IPS DF 4.7 (cell line): ENCODE measurements at regions not wholly inside any gene's neighbourhood (a gene's known extent, or its start where the extent isn't known, plus 50 kb on each side); places are given as distances from the start of the nearest gene placed in this dataset.
A peak's percentile ranks its signal among the peaks of the same experiment; 100 is the strongest.

Experiments
- DNase-seq: peaks from one replicate; pipeline ENCODE4 v3.0.0-alpha.2; 2013; ENCODE audit warnings: low spot score; ENCODE audit errors: extremely low read depth

GRCh38 chr6:74117113-74117512 is 421.1 kb downstream of the CD109 start:
- no peak for DNase-seq

- DNase-seq, result no peak
These were observed 419.7 kb downstream of the CD109 start for GRCh38 chr6:74115674-74116073.

- no peak for DNase-seq
These were observed 418.4 kb downstream of the CD109 start for GRCh38 chr6:74114428-74114827.

- no peak for DNase-seq
These were observed 417.9 kb downstream of the CD109 start for GRCh38 chr6:74113901-74114300.

GRCh38 chr6:74103417-74103816 is 407.4 kb downstream of the CD109 start:
- DNase-seq, result no peak

- DNase-seq, result no peak
These were observed 404.8 kb downstream of the CD109 start for GRCh38 chr6:74100719-74101287.

- no peak for DNase-seq
These were observed 400.3 kb downstream of the CD109 start for GRCh38 chr6:74096329-74096728.

- no peak for DNase-seq
These were observed 397.4 kb downstream of the CD109 start for GRCh38 chr6:74093361-74093760.

GRCh38 chr6:74091794-74092157 is 395.8 kb downstream of the CD109 start:
- DNase-seq, result no peak

GRCh38 chr6:74091136-74091793 is 395.3 kb downstream of the CD109 start:
- DNase-seq, result peak; percentile 9

GRCh38 chr6:74087899-74088298 is 391.9 kb downstream of the CD109 start:
- no peak for DNase-seq

- DNase-seq, result no peak
These were observed 379.9 kb downstream of the CD109 start for GRCh38 chr6:74075896-74076295.

- DNase-seq, result no peak
These were observed 379.3 kb downstream of the CD109 start for GRCh38 chr6:74075323-74075722.

GRCh38 chr6:74074645-74075044 is 378.6 kb downstream of the CD109 start:
- no peak for DNase-seq

GRCh38 chr6:74073999-74074398 is 378.0 kb downstream of the CD109 start:
- DNase-seq, result no peak

- no peak for DNase-seq
These were observed 377.4 kb downstream of the CD109 start for GRCh38 chr6:74073429-74073828.

GRCh38 chr6:74071214-74071613 is 375.2 kb downstream of the CD109 start:
- no peak for DNase-seq

- DNase-seq, result no peak
These were observed 374.7 kb downstream of the CD109 start for GRCh38 chr6:74070711-74071110.

GRCh38 chr6:74070091-74070490 is 374.1 kb downstream of the CD109 start:
- no peak for DNase-seq

GRCh38 chr6:74069089-74069581 is 373.1 kb downstream of the CD109 start:
- DNase-seq, result no peak

- DNase-seq, result no peak
These were observed 370.3 kb downstream of the CD109 start for GRCh38 chr6:74066168-74066871.

GRCh38 chr6:74065705-74066104 is 369.7 kb downstream of the CD109 start:
- DNase-seq, result no peak

GRCh38 chr6:74063391-74063790 is 367.4 kb downstream of the CD109 start:
- no peak for DNase-seq
